ENCODE measurements at regions not wholly inside any gene's neighbourhood (a gene's known extent, or its start where the extent isn't known, plus 50 kb on each side); places are given as distances from the start of the nearest gene placed in this dataset.

GRCh38 chr13:65725006-65725405 is 1505.1 kb downstream of the PCDH9 start:
- no peak for DNase-seq (ENCODE audit: low spot score)
- no peak overlapping the region for H3K9ac ChIP-seq (ENCODE audit: insufficient read depth, low read depth, low read length)
- H3K4me3 ChIP-seq (replicated peaks in 1 of 3; ENCODE audit: insufficient read depth in 1 of 3, low read depth in 2 of 3, low read length in 3 of 3) = no peak overlapping the region
- H3K4me2 ChIP-seq (ENCODE audit: low read depth, low read length) = no peak overlapping the region
- no peaks in the 10 kb centered on the region for H4K20me1 ChIP-seq (ENCODE audit: insufficient read depth, low read length)
- H3K27ac ChIP-seq (ENCODE audit: extremely low read length, insufficient read depth, low read length) = no peak overlapping the region
- FAIRE-seq = no peak
- ChIA-PET CTCF (ENCODE audit: low intra/inter-chr PET ratio, low total read pairs) (no interaction called here), POLR2A (no interaction called here)
- H3K79me2 ChIP-seq (ENCODE audit: insufficient read depth, low read length) = no peaks in the 10 kb centered on the region
- no peaks in the 10 kb centered on the region; the same call in 1 of the 2 replicates for H3K9me3 ChIP-seq (ENCODE audit: low read length)
- BruUV-seq (replicated peaks) = no TSS peak
- intact Hi-C loops (cut with micrococcal nuclease; ENCODE audit: unreplicated experiment) = no loop called here
- 37% methylated on average over 3 of the region's 3 CpGs for WGBS (ENCODE audit: low lambda C conversion rate)
- ATAC-seq = no peak
- H3K27me3 ChIP-seq (ENCODE audit: control insufficient read depth in 1 of 2, insufficient read depth in 2 of 2, low read length in 2 of 2) = no peaks in the 10 kb centered on the region
- H3K36me3 ChIP-seq (replicated peaks in 1 of 2; ENCODE audit: control insufficient read depth in 1 of 2, insufficient read depth in 2 of 2, low read length in 2 of 2) = no peaks in the 10 kb centered on the region
- in situ Hi-C loops (cut with HindIII; ENCODE audit: extremely low pct_ligation_motif_present, low pct_unique_long_range_greater_than_20kb) = no loop called here
- H2AFZ ChIP-seq (ENCODE audit: low read length) = no peak overlapping the region
- H3K4me1 ChIP-seq (ENCODE audit: insufficient read depth, low read length) = no peaks in the 10 kb centered on the region
- TF ChIP-seq, protein P1, sequence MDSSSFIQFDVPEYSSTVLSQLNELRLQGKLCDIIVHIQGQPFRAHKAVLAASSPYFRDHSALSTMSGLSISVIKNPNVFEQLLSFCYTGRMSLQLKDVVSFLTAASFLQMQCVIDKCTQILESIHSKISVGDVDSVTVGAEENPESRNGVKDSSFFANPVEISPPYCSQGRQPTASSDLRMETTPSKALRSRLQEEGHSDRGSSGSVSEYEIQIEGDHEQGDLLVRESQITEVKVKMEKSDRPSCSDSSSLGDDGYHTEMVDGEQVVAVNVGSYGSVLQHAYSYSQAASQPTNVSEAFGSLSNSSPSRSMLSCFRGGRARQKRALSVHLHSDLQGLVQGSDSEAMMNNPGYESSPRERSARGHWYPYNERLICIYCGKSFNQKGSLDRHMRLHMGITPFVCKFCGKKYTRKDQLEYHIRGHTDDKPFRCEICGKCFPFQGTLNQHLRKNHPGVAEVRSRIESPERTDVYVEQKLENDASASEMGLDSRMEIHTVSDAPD (CRISPR knock-in tag; IDR thresholded peaks at IDR 0.05) = no peak
- TF ChIP-seq IRF9 (CRISPR knock-in tag; IDR thresholded peaks at IDR 0.05; ENCODE audit: borderline replicate concordance) = no peak
- TF ChIP-seq, protein P2, sequence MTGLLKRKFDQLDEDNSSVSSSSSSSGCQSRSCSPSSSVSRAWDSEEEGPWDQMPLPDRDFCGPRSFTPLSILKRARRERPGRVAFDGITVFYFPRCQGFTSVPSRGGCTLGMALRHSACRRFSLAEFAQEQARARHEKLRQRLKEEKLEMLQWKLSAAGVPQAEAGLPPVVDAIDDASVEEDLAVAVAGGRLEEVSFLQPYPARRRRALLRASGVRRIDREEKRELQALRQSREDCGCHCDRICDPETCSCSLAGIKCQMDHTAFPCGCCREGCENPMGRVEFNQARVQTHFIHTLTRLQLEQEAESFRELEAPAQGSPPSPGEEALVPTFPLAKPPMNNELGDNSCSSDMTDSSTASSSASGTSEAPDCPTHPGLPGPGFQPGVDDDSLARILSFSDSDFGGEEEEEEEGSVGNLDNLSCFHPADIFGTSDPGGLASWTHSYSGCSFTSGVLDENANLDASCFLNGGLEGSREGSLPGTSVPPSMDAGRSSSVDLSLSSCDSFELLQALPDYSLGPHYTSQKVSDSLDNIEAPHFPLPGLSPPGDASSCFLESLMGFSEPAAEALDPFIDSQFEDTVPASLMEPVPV (CRISPR knock-in tag; IDR thresholded peaks at IDR 0.05) = no peak
- TF ChIP-seq RARG (CRISPR knock-in tag; IDR thresholded peaks at IDR 0.05; ENCODE audit: low read depth) = no peak
- TF ChIP-seq, protein P3, sequence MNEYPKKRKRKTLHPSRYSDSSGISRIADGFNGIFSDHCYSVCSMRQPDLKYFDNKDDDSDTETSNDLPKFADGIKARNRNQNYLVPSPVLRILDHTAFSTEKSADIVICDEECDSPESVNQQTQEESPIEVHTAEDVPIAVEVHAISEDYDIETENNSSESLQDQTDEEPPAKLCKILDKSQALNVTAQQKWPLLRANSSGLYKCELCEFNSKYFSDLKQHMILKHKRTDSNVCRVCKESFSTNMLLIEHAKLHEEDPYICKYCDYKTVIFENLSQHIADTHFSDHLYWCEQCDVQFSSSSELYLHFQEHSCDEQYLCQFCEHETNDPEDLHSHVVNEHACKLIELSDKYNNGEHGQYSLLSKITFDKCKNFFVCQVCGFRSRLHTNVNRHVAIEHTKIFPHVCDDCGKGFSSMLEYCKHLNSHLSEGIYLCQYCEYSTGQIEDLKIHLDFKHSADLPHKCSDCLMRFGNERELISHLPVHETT (CRISPR knock-in tag; conservative IDR thresholded peaks at IDR 0.05) = no peak
- TF ChIP-seq, protein P4, sequence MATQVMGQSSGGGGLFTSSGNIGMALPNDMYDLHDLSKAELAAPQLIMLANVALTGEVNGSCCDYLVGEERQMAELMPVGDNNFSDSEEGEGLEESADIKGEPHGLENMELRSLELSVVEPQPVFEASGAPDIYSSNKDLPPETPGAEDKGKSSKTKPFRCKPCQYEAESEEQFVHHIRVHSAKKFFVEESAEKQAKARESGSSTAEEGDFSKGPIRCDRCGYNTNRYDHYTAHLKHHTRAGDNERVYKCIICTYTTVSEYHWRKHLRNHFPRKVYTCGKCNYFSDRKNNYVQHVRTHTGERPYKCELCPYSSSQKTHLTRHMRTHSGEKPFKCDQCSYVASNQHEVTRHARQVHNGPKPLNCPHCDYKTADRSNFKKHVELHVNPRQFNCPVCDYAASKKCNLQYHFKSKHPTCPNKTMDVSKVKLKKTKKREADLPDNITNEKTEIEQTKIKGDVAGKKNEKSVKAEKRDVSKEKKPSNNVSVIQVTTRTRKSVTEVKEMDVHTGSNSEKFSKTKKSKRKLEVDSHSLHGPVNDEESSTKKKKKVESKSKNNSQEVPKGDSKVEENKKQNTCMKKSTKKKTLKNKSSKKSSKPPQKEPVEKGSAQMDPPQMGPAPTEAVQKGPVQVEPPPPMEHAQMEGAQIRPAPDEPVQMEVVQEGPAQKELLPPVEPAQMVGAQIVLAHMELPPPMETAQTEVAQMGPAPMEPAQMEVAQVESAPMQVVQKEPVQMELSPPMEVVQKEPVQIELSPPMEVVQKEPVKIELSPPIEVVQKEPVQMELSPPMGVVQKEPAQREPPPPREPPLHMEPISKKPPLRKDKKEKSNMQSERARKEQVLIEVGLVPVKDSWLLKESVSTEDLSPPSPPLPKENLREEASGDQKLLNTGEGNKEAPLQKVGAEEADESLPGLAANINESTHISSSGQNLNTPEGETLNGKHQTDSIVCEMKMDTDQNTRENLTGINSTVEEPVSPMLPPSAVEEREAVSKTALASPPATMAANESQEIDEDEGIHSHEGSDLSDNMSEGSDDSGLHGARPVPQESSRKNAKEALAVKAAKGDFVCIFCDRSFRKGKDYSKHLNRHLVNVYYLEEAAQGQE (IDR thresholded peaks at IDR 0.05; ENCODE audit: borderline replicate concordance in 1 of 2, low read depth in 1 of 2, low read length in 2 of 2) = no peak
- TF ChIP-seq SPEN (CRISPR knock-in tag; IDR thresholded peaks at IDR 0.05; ENCODE audit: low read depth) = no peak
- no peak for TF ChIP-seq MAX (IDR thresholded peaks at IDR 0.05)
- no peak for TF ChIP-seq DZIP1 (CRISPR knock-in tag; IDR thresholded peaks at IDR 0.05)
